Neural cell (in vitro differentiated cells): ENCODE measurements at regions not wholly inside any gene's neighbourhood (a gene's known extent, or its start where the extent isn't known, plus 50 kb on each side); places are given as distances from the start of the nearest gene placed in this dataset.

Experiments used
- EP300 ChIP-seq: fragments of 450-650 bp; conservative IDR thresholded peaks from 2 replicates; pipeline ENCODE4 v1.6.1; 2014; ENCODE audit warnings: antibody characterized with exemption, mild to moderate bottlenecking, moderate library complexity; ENCODE audit not compliant: poor library complexity, severe bottlenecking
- EZH2 ChIP-seq: fragments of 200-600, 300-800 bp; shearing (Covaris generic), sonication (generic); IDR thresholded peaks from 2 replicates; pipeline ENCODE4 v1.6.1; 2014; ENCODE audit warnings: antibody characterized with exemption, low read length, borderline replicate concordance, mild to moderate bottlenecking; ENCODE audit not compliant: insufficient read depth, poor library complexity, severe bottlenecking
- POLR2AphosphoS5 ChIP-seq: IDR thresholded peaks from 2 replicates; pipeline ENCODE4 v1.6.1; 2012
- RAD21 ChIP-seq: fragments of 450-650 bp; conservative IDR thresholded peaks from 2 replicates; pipeline ENCODE4 v1.6.1; 2014; ENCODE audit warnings: antibody characterized with exemption, mild to moderate bottlenecking, moderate library complexity
- TF ChIP-seq, protein P1 (sequence below): fragments of 450-650 bp; IDR thresholded peaks from 2 replicates; pipeline ENCODE4 v1.5.1; 2014; ENCODE audit warnings: antibody characterized with exemption, mild to moderate bottlenecking, moderate library complexity; ENCODE audit not compliant: poor library complexity, severe bottlenecking

DNA sequence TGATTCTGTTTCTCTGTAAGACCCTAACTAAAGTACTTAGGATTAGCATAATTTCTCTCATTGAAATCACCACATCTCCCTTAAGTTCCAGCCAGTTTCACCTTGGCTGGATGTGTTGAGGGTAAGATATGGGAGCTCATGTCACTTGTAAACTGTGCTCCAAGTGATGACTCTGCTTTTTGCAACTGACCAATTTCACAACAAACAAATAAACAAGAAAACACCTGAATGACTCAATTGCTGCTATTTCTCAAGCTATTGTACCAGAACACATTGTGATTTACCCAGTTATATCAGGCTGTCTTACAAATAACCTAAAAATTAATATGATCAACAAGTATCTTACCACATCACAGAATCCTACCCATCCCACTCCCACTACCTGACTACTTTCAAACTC is 379.1 kb upstream of the KIF2A start:
- TF ChIP-seq, protein P1, sequence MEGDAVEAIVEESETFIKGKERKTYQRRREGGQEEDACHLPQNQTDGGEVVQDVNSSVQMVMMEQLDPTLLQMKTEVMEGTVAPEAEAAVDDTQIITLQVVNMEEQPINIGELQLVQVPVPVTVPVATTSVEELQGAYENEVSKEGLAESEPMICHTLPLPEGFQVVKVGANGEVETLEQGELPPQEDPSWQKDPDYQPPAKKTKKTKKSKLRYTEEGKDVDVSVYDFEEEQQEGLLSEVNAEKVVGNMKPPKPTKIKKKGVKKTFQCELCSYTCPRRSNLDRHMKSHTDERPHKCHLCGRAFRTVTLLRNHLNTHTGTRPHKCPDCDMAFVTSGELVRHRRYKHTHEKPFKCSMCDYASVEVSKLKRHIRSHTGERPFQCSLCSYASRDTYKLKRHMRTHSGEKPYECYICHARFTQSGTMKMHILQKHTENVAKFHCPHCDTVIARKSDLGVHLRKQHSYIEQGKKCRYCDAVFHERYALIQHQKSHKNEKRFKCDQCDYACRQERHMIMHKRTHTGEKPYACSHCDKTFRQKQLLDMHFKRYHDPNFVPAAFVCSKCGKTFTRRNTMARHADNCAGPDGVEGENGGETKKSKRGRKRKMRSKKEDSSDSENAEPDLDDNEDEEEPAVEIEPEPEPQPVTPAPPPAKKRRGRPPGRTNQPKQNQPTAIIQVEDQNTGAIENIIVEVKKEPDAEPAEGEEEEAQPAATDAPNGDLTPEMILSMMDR = no peak
- TF ChIP-seq EP300 (no peak), EZH2 (no peak), POLR2AphosphoS5 (no peak), RAD21 (no peak)
